ENCODE measurements at regions not wholly inside any gene's neighbourhood (a gene's known extent, or its start where the extent isn't known, plus 50 kb on each side); places are given as distances from the start of the nearest gene placed in this dataset.

DNA sequence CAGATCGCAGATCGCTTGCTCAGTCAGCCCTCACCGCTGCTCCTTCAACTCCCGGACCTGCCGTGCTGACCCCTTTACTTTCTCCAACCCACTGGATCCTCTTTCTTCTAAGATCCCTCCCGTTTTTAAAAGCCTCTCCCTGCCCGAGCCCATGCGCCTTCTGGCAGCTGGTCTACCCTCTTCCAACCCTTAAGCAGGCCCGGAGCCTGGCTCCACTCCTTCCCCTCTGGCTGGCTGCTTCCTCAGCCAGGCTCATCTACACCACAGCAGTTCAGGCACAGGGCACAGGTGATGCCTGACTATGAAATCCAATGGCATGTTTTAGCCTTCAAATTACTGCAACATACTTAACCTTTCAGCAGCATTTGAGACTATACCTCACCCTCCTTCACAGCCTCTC lies 63.8 kb upstream of the PABPC3 start:
- Histone ChIP-seq H3K9me3 (no peaks in the 10 kb centered on the region), H3K27me3 (no peaks in the 10 kb centered on the region), H3K36me3 (no peaks in the 10 kb centered on the region), H3K4me3 (no peak overlapping the region), H3K27ac (no peak overlapping the region), H3K4me1 (ENCODE audit: insufficient read depth) (no peaks in the 10 kb centered on the region)
- WGBS, 3 donors, result 73 to 82% (median 79%) methylated on average over 9 of the region's 9 CpGs
- no peak for DNase-seq
- intact Hi-C loops (cut with DNase I), result no loop called here
- TF ChIP-seq, protein P1, sequence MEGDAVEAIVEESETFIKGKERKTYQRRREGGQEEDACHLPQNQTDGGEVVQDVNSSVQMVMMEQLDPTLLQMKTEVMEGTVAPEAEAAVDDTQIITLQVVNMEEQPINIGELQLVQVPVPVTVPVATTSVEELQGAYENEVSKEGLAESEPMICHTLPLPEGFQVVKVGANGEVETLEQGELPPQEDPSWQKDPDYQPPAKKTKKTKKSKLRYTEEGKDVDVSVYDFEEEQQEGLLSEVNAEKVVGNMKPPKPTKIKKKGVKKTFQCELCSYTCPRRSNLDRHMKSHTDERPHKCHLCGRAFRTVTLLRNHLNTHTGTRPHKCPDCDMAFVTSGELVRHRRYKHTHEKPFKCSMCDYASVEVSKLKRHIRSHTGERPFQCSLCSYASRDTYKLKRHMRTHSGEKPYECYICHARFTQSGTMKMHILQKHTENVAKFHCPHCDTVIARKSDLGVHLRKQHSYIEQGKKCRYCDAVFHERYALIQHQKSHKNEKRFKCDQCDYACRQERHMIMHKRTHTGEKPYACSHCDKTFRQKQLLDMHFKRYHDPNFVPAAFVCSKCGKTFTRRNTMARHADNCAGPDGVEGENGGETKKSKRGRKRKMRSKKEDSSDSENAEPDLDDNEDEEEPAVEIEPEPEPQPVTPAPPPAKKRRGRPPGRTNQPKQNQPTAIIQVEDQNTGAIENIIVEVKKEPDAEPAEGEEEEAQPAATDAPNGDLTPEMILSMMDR (IDR thresholded peaks at IDR 0.05), result no peak
- no peak for TF ChIP-seq POLR2A (IDR thresholded peaks at IDR 0.05)

DNA sequence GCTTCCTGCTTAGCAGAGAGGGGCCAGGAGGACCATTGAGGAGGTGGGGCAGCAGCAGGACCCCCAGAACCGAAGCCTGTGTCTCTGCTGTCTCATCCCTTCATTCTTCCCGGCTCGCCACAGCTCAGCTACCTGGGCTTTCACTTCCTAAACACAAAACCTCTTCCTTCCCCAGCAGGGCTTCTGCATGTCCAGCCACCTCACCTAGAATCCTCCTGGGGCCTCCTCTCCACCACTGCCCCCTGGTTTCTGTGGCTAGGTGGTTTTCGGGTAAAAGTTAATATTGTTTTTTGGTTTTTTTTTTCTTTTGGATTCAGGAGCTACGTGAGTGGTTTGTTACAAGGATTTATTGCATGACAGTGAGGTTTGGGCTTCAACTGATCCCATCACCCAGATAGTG lies 61.8 kb upstream of the PABPC3 start:
- Histone ChIP-seq H3K36me3 (no peaks in the 10 kb centered on the region), H3K4me3 (no peak overlapping the region), H3K9me3 (no peaks in the 10 kb centered on the region), H3K4me1 (ENCODE audit: insufficient read depth) (no peaks in the 10 kb centered on the region), H3K27ac (no peak overlapping the region), H3K27me3 (no peaks in the 10 kb centered on the region)
- WGBS, 3 donors, result 73 to 81% (median 79%) methylated on average over 5 of the region's 5 CpGs
- DNase-seq, result no peak
- TF ChIP-seq, protein P1 (IDR thresholded peaks at IDR 0.05), result no peak
- intact Hi-C loops (cut with DNase I), result no loop called here

DNA sequence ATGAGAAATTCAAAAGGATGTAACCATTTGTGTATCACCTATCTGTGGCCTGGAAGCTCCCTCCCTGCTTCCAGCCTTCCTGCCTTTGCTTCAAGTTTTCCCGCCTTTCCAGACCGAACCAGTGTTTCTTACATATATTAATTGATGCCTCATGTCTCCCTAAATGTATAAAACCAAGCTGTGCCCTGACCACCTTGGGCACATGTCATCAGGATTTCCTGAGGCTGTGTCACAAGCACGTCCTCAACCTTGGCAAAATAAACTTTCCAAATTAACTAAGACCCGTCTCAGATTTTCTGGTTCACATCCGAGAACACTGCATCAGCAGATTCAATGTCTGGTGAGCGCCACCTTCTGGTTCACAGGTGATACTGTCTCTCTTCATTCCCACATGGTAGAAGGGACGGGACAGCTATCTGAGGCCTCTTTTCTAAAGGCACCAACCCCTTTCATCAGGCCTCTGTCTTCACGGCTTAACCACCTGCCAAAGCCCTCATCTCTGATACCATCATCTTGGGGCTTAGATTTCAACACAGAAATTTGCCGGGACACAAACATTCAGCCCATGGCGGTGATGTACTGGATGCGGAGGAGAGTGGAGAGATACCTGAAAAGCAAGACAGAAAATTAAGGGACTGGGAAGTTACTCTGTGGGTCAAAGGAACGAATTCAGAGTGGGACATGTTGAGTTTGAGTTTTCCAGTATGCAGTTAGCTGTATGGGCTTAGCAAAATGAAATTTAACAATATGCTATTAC lies 58.7 kb upstream of the PABPC3 start:
- WGBS, 3 donors, result 32% methylated on average over 12 of the region's 12 CpGs
- Histone ChIP-seq H3K27ac (no peak overlapping the region), H3K9me3 (no peaks in the 10 kb centered on the region), H3K4me1 (ENCODE audit: insufficient read depth) (no peaks in the 10 kb centered on the region), H3K36me3 (no peaks in the 10 kb centered on the region), H3K4me3 (no peak overlapping the region), H3K27me3 (no peaks in the 10 kb centered on the region)
- intact Hi-C loops (cut with DNase I), result no loop called here
- TF ChIP-seq EP300 (IDR thresholded peaks at IDR 0.05) (no peak), POLR2A (IDR thresholded peaks at IDR 0.05) (no peak)
- TF ChIP-seq, protein P1 (IDR thresholded peaks at IDR 0.05), result no peak
- DNase-seq, result no peak

DNA sequence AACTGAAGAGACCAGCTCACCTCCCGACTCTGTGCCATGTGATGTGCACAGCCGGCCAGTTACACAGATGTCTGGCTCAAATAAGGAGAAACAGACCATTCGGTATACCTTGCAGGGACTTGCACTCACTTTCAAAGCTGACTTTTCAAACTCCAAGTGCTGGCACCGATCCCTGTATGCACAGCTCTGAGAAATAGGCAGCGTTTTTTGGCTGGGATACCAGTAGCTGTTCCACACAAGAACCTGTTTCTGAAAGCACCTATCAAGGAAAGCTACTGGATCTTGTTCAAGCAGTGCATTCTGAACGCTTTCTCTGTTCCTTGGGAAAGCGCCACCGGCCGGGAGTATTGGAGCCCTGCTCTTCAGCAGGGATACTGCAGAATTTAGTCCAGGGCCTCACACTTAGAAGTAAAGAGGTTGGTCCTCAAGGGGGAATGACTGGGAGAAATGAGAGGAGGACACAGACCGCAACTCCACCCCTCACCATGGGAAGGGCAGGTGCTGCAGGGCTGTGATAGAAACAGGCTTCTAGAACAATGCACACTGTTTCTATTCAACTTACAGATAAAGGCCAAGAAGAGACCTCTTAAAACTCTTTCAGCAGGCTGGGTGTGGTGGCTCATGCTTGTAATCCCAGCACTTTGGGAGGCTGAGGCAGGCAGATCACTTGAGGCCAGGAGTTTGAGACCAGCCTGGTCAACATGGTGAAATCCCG lies 53.6 kb upstream of the PABPC3 start:
- Histone ChIP-seq H3K4me1 (ENCODE audit: insufficient read depth) (peaks cover 3% of the 10 kb centered on the region), H3K4me3 (no peak overlapping the region), H3K36me3 (no peaks in the 10 kb centered on the region), H3K27ac (no peak overlapping the region), H3K27me3 (no peaks in the 10 kb centered on the region), H3K9me3 (no peaks in the 10 kb centered on the region)
- DNase-seq, result no peak
- intact Hi-C loops (cut with DNase I), result no loop called here
- WGBS, 3 donors, result 64 to 74% (median 67%) methylated on average over 11 of the region's 11 CpGs
- no peak for TF ChIP-seq EP300 (IDR thresholded peaks at IDR 0.05)
- no peak for TF ChIP-seq POLR2A (IDR thresholded peaks at IDR 0.05)
- TF ChIP-seq, protein P1 (IDR thresholded peaks at IDR 0.05), result no peak

Data from ovary (tissue), 7 donors.